ENCODE measurements at regions not wholly inside any gene's neighbourhood (a gene's known extent, or its start where the extent isn't known, plus 50 kb on each side); places are given as distances from the start of the nearest gene placed in this dataset.

GRCh38 chr3:162292409-162292808, 795.8 kb downstream of the OTOL1 start:
- TF ChIP-seq EZH2phosphoT487 (IDR thresholded peaks at IDR 0.05; ENCODE audit: borderline replicate concordance, low read length) (no peak), CTCF (conservative IDR thresholded peaks at IDR 0.05; ENCODE audit: low read depth, low read length) (no peak)
